EH (cell line): ENCODE measurements at regions not wholly inside any gene's neighbourhood (a gene's known extent, or its start where the extent isn't known, plus 50 kb on each side); places are given as distances from the start of the nearest gene placed in this dataset.
A peak's percentile ranks its signal among the peaks of the same experiment; 100 is the strongest.
"Not testable (repeated sequence)": the region's sequence is repeated elsewhere in the genome, so short reads cannot be mapped to it uniquely, and the experiment has no call there.

Experiments used
- DNase-seq: peaks from one replicate; pipeline ENCODE4 v3.0.0-alpha.2; 2015; ENCODE audit warnings: low read depth

- no peak for DNase-seq
Observed at GRCh38 chr5:2860101-2860500, 108.6 kb upstream of the IRX2 start.

- DNase-seq, result no peak
Observed at GRCh38 chr5:2857837-2858236, 106.4 kb upstream of the IRX2 start.

GRCh38 chr5:2856206-2856605 lies 104.7 kb upstream of the IRX2 start:
- DNase-seq, result no peak

- DNase-seq, result no peak
Observed at GRCh38 chr5:2852446-2852845, 101.0 kb upstream of the IRX2 start.

- DNase-seq, result no peak
Observed at GRCh38 chr5:2851895-2852294, 100.4 kb upstream of the IRX2 start.

- DNase-seq, result no peak
Observed at GRCh38 chr5:2849429-2849828, 98.0 kb upstream of the IRX2 start.

GRCh38 chr5:2848619-2849018 lies 97.1 kb upstream of the IRX2 start:
- DNase-seq, result peak; percentile 6

GRCh38 chr5:2847608-2848007 lies 96.1 kb upstream of the IRX2 start:
- no peak for DNase-seq

- no peak for DNase-seq
Observed at GRCh38 chr5:2841208-2841607, 89.7 kb upstream of the IRX2 start.

- DNase-seq, result no peak
Observed at GRCh38 chr5:2840372-2840915, 89.0 kb upstream of the IRX2 start.

GRCh38 chr5:2836133-2836532 lies 84.7 kb upstream of the IRX2 start:
- DNase-seq, result no peak

- DNase-seq, result no peak
Observed at GRCh38 chr5:2833556-2833955, 82.1 kb upstream of the IRX2 start.

GRCh38 chr5:2832394-2832793 lies 80.9 kb upstream of the IRX2 start:
- no peak for DNase-seq

- DNase-seq, result no peak
Observed at GRCh38 chr5:2829239-2829638, 77.8 kb upstream of the IRX2 start.

- DNase-seq, result no peak
Observed at GRCh38 chr5:2818936-2819335, 67.5 kb upstream of the IRX2 start.

- DNase-seq, result no peak
Observed at GRCh38 chr5:2817031-2817603, 65.6 kb upstream of the IRX2 start.

GRCh38 chr5:2813678-2814077 lies 62.2 kb upstream of the IRX2 start:
- no peak for DNase-seq

- DNase-seq, result no peak
Observed at GRCh38 chr5:2810644-2811043, 59.2 kb upstream of the IRX2 start.

- not testable (repeated sequence) for DNase-seq
Observed at GRCh38 chr5:2807244-2807643, 55.8 kb upstream of the IRX2 start.

- DNase-seq, result no peak
Observed at GRCh38 chr5:2806176-2806575, 54.7 kb upstream of the IRX2 start.

GRCh38 chr5:2805080-2805479 lies 53.6 kb upstream of the IRX2 start:
- peak; percentile 6 for DNase-seq

GRCh38 chr5:2803751-2804150 lies 52.3 kb upstream of the IRX2 start:
- DNase-seq, result no peak

GRCh38 chr5:2802693-2803365 lies 51.4 kb upstream of the IRX2 start:
- no peak for DNase-seq
